OCI-LY1 (cell line): ENCODE measurements at regions not wholly inside any gene's neighbourhood (a gene's known extent, or its start where the extent isn't known, plus 50 kb on each side); places are given as distances from the start of the nearest gene placed in this dataset.

Experiments
- H2AFZ ChIP-seq: fragments of 200-600 bp; sonication (generic), shearing (Covaris generic); 2 replicates; pipeline ENCODE4 v1.6.0; 2014; ENCODE audit warnings: antibody characterized with exemption, mild to moderate bottlenecking, low read length
- H3F3A ChIP-seq: fragments of 200-600 bp; sonication (generic), shearing (Covaris generic); 2 replicates; pipeline ENCODE4 v1.6.0; 2014; ENCODE audit warnings: mild to moderate bottlenecking, antibody characterized with exemption, low read length, moderate library complexity; ENCODE audit not compliant: insufficient read depth
- H3K27ac ChIP-seq: fragments of 200-600 bp; sonication (generic); 2 replicates; pipeline ENCODE4 v1.5.1; 2014; ENCODE audit warnings: low read length, mixed run types, mild to moderate bottlenecking, low read depth; ENCODE audit not compliant: poor library complexity, severe bottlenecking
- H3K27me3 ChIP-seq: fragments of 200-600 bp; sonication (generic); 2 replicates; pipeline ENCODE4 v1.6.0; 2014; ENCODE audit warnings: antibody characterized with exemption, mild to moderate bottlenecking, low read length, moderate library complexity; ENCODE audit not compliant: insufficient read depth
- H3K36me3 ChIP-seq: fragments of 200-600 bp; sonication (generic); 2 replicates; pipeline ENCODE4 v1.6.1; 2014; ENCODE audit warnings: mild to moderate bottlenecking, antibody characterized with exemption, low read length, moderate library complexity, mixed read lengths; ENCODE audit not compliant: insufficient read depth
- H3K4me1 ChIP-seq: fragments of 200-600 bp; sonication (generic); 2 replicates; pipeline ENCODE4 v1.5.1; 2014; ENCODE audit warnings: mild to moderate bottlenecking, low read length, moderate library complexity; ENCODE audit not compliant: insufficient read depth, severe bottlenecking
- H3K4me2 ChIP-seq: fragments of 200-600 bp; sonication (generic), shearing (Covaris generic); 2 replicates; pipeline ENCODE4 v1.6.1; 2014; ENCODE audit warnings: low read length
- H3K4me3 ChIP-seq: fragments of 200-600 bp; sonication (generic); 2 replicates; pipeline ENCODE4 v1.5.1; 2014; ENCODE audit warnings: low read length, low read depth, mild to moderate bottlenecking, mixed read lengths; ENCODE audit not compliant: poor library complexity, severe bottlenecking
- H3K79me2 ChIP-seq: fragments of 200-600 bp; shearing (Covaris generic); 2 replicates; pipeline ENCODE4 v1.6.1; 2016; ENCODE audit warnings: mixed run types, low read length, mixed read lengths; ENCODE audit not compliant: insufficient read depth
- H3K9ac ChIP-seq: fragments of 200-600 bp; sonication (generic), shearing (Covaris generic); 2 replicates; pipeline ENCODE4 v1.6.1; 2014; ENCODE audit warnings: mild to moderate bottlenecking, low read length, mixed read lengths
- H3K9me2 ChIP-seq: fragments of 200-600 bp; sonication (generic), shearing (Covaris generic); 2 replicates; pipeline ENCODE4 v1.6.1; 2014; ENCODE audit warnings: low read depth, mild to moderate bottlenecking, low read length, mixed read lengths
- H3K9me3 ChIP-seq: fragments of 200-600 bp; shearing (Covaris generic); 2 replicates; pipeline ENCODE4 v1.6.1; 2014; ENCODE audit warnings: low read length, mixed read lengths
- H4K20me1 ChIP-seq: fragments of 200-600 bp; sonication (generic), shearing (Covaris generic); 2 replicates; pipeline ENCODE4 v1.6.0; 2016; ENCODE audit warnings: mild to moderate bottlenecking, low read length; ENCODE audit not compliant: insufficient read depth
- EZH2 ChIP-seq: fragments of 200-600 bp; sonication (generic), shearing (Covaris generic); IDR thresholded peaks from 2 replicates; pipeline ENCODE4 v1.8.0; 2017; ENCODE audit warnings: borderline replicate concordance, mixed run types, mild to moderate bottlenecking, antibody characterized with exemption, low read length, moderate library complexity, mixed read lengths
- TF ChIP-seq, protein P1 (sequence below): fragments of 200-600 bp; sonication (generic), shearing (Covaris generic); IDR thresholded peaks from 2 replicates; pipeline ENCODE4 v1.5.1; 2017; ENCODE audit warnings: mild to moderate bottlenecking, antibody characterized with exemption, low read length, moderate library complexity, mixed read lengths

DNA sequence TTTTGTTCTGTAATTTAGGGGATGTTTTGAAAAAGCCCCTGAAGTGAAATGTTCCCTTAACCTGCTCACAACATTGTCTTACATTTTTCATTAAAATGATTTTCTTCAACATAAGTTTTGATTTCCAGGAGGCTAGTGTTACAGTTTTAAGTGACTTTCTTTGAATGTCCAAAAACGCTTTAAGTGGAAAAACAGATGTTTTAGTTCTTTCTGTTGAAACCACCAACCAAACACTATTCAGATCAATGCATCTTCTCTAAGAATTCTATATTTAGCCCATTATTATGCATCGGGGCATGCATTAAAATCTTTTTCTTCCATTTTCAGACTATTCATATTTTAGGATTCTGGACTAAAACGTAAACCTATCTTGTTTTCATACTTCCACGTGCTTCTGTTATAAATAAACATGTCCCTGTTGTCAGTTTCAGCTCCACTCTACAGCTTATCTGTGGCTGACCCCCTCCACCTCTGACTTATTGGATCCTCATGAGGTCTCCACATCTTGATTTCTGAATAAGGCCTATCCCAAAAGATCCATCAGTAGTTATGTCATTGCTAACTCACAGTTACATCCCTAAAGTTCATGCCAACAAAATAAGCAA, 882.3 kb upstream of the SEMA6A start:
- H3K36me3 ChIP-seq = no peaks in the 10 kb centered on the region
- H3K4me2 ChIP-seq = no peak overlapping the region
- TF ChIP-seq EZH2 = no peak
- TF ChIP-seq, protein P1, sequence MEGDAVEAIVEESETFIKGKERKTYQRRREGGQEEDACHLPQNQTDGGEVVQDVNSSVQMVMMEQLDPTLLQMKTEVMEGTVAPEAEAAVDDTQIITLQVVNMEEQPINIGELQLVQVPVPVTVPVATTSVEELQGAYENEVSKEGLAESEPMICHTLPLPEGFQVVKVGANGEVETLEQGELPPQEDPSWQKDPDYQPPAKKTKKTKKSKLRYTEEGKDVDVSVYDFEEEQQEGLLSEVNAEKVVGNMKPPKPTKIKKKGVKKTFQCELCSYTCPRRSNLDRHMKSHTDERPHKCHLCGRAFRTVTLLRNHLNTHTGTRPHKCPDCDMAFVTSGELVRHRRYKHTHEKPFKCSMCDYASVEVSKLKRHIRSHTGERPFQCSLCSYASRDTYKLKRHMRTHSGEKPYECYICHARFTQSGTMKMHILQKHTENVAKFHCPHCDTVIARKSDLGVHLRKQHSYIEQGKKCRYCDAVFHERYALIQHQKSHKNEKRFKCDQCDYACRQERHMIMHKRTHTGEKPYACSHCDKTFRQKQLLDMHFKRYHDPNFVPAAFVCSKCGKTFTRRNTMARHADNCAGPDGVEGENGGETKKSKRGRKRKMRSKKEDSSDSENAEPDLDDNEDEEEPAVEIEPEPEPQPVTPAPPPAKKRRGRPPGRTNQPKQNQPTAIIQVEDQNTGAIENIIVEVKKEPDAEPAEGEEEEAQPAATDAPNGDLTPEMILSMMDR = no peak
- no peaks in the 10 kb centered on the region for H3F3A ChIP-seq
- H3K4me3 ChIP-seq = no peak overlapping the region
- no peaks in the 10 kb centered on the region for H3K79me2 ChIP-seq
- no peaks in the 10 kb centered on the region for H3K9me2 ChIP-seq
- no peak overlapping the region for H3K9ac ChIP-seq
- no peaks in the 10 kb centered on the region for H3K27me3 ChIP-seq
- no peaks in the 10 kb centered on the region for H4K20me1 ChIP-seq
- H3K4me1 ChIP-seq = peaks cover 3% of the 10 kb centered on the region
- no peak overlapping the region for H2AFZ ChIP-seq
- H3K27ac ChIP-seq = no peak overlapping the region
- H3K9me3 ChIP-seq = no peaks in the 10 kb centered on the region

DNA sequence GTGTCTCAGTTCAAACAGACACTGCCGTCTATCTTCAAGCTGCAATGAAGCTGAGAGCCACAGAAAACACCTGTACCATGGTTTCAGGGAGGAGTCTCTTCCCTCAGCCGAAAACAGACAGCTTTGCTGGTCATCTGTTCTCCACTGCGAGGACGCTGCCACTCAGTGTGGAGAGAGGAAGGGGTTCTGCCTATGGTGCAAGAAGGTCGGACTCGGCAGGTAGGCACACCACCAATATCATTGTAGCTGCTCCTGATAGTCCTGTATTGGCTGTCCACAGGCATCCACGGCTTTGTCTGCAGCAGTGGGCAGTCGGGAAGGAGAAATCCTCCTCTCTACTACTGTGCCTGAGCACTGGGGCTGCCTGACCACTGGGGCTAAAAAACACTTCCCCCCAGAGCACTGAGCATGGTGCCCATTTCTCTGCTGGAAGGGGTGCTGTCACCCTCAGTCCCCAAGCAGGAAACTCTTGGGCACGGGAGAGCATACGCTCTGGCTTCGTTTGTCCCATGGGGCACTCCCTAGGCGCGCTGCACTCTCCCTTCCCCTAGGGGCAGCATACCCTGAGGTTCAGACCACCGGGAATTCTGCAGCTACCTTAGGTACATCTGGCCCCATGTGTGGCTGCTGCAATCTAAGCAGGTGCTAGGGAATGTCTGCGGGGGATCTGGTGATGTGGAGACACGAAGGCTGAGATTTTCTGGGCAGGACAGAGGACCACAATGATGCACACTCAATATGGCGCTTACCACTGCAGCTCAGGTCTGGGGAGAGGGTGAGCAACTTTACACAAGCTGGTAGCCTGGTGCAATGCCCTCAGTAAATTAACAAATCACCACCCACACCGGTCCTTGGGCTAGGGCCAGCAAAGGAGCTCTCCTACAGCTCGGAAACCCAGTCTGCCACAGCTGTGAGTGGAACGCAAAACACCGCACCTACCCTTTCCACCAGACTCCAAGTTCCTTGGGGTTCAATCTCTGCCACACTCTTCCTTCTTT, 880.9 kb upstream of the SEMA6A start:
- H3F3A ChIP-seq = no peaks in the 10 kb centered on the region
- H4K20me1 ChIP-seq = no peaks in the 10 kb centered on the region
- peak overlapping the region; percentile 31 for H3K4me3 ChIP-seq
- no peaks in the 10 kb centered on the region for H3K27me3 ChIP-seq
- peak overlapping the region; percentile 27; the same call in 1 of the 2 replicates for H3K4me2 ChIP-seq
- peaks cover 3% of the 10 kb centered on the region for H3K4me1 ChIP-seq
- no peak overlapping the region for H3K27ac ChIP-seq
- H3K79me2 ChIP-seq = no peaks in the 10 kb centered on the region
- no peak for TF ChIP-seq EZH2
- TF ChIP-seq, protein P1 = peak; percentile 9; the same call in 1 of the 2 replicates
- H3K36me3 ChIP-seq = no peaks in the 10 kb centered on the region
- H3K9me2 ChIP-seq = no peaks in the 10 kb centered on the region
- no peaks in the 10 kb centered on the region for H3K9me3 ChIP-seq
- no peak overlapping the region for H2AFZ ChIP-seq
- H3K9ac ChIP-seq = no peak overlapping the region

DNA sequence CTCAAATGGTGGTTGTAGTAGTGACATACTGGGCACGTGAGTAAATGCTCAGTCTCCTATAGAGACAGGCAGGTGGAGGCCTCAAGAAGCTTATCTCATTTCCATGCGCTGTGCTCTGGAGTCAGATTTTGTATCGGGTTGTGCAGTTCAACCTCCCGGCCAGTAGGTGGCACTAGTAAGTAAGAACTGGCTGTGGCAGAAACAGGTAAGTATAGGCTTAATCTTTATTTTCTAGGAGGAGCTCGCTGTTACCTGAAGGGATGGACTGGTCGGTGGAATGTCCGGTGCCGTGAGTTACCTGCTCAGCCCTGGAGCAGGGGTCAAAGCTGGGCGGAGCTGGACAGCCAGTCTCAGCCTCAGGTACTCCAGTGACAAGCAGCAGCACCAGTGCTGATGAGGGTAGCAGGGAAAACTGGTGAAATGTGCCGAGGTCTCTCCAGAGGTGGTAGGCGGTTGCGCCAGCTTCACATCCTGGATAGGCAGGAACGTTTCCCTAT, 880.1 kb upstream of the SEMA6A start:
- peaks cover 3% of the 10 kb centered on the region for H3K4me1 ChIP-seq
- peak overlapping the region; percentile 27; the same call in 1 of the 2 replicates for H3K4me2 ChIP-seq
- no peak for TF ChIP-seq EZH2
- TF ChIP-seq, protein P1 = peak; percentile 87
- no peak overlapping the region for H2AFZ ChIP-seq
- H3K9me3 ChIP-seq = no peaks in the 10 kb centered on the region
- no peaks in the 10 kb centered on the region for H3K79me2 ChIP-seq
- no peaks in the 10 kb centered on the region for H3F3A ChIP-seq
- no peak overlapping the region for H3K27ac ChIP-seq
- no peaks in the 10 kb centered on the region for H3K9me2 ChIP-seq
- H3K9ac ChIP-seq = no peak overlapping the region
- no peaks in the 10 kb centered on the region for H4K20me1 ChIP-seq
- H3K4me3 ChIP-seq = peak overlapping the region; percentile 31
- H3K27me3 ChIP-seq = no peaks in the 10 kb centered on the region
- no peaks in the 10 kb centered on the region for H3K36me3 ChIP-seq
